GM18499 (cell line): ENCODE measurements at regions not wholly inside any gene's neighbourhood (a gene's known extent, or its start where the extent isn't known, plus 50 kb on each side); places are given as distances from the start of the nearest gene placed in this dataset.
"Not testable (repeated sequence)": the region's sequence is repeated elsewhere in the genome, so short reads cannot be mapped to it uniquely, and the experiment has no call there.

Source experiments
- ATAC-seq: cut with Tn5 transposase; IDR thresholded peaks from one replicate; pipeline ENCODE4 v1.9.1; 2021; ENCODE audit warnings: moderate number of reproducible peaks; ENCODE audit not compliant: insufficient read depth, unreplicated experiment

DNA sequence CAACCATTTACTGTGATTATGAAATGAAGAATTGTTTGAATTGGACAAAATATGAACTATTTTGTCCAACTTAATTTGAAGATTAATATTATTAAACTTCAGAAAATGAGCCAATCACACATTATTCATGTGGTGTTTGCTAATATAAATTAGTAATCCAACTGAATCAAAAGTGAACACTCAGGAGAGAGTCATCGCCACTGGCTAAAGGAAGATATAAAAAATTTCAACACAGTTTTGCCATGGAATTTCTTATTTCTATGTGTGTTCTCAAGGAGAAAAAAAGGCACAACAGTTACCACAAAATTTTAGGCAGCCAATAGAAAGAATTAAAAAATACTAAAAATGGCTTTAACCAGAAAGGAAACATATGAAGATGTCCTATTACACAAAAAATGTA, 2683.8 kb downstream of the PCDH9 start:
- ATAC-seq: no peak

DNA sequence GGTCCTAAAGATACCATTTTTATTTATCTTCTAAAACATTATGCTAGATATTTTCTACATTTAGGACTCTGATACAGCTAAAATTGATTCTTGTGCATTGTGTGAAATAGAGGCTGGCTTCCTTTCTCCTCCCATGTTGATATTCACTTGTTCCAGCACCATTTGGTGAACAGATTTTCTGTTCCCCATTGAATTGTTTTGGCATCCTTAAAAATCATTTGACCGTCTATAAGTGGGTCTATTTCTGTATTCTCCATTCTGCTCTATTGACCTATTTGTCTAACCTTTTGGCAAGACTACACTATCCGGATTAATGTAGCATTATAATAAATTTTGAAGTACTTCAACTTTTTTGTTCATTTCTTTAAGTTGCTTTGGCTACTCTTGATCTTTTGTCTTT, 2689.2 kb downstream of the PCDH9 start:
- ATAC-seq: no peak

DNA sequence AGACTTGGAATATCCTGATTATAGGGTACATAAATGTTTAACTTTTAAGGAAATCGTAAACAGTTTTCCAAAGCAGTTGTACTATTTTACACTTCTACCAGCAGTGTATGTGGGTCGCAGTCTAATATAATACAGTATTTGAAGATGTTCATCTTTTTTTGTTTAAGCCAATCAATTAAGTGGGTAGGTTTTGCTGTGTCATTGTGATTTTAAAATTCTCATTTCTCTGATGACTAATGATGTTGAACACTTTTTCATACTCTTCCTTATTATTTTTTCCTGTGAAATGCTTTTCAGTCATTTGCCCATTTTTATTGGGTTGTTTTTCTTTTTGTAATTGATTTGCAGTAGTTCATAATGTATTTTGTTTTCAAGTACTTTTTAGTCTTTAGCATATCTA, 2689.7 kb downstream of the PCDH9 start:
- no peak for ATAC-seq

DNA sequence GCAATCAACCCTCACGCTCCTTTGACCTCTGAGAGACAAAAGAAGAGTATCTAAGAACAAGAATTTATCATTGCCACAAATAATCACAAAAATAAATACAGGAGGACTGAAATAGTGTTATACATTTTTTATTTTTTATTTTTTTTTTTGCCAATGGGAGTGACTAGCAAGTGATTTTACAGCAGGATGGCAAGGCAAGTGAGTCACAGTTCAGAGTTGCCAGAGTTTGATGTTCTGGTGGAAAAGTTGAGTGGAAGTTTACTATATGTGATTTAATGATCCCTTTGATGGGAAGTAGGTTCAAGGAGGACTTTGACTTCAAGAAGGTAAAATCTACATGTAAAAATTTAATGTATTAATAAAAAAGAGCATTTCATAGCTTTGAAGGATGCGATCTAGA, 2691.4 kb downstream of the PCDH9 start:
- ATAC-seq: no peak

DNA sequence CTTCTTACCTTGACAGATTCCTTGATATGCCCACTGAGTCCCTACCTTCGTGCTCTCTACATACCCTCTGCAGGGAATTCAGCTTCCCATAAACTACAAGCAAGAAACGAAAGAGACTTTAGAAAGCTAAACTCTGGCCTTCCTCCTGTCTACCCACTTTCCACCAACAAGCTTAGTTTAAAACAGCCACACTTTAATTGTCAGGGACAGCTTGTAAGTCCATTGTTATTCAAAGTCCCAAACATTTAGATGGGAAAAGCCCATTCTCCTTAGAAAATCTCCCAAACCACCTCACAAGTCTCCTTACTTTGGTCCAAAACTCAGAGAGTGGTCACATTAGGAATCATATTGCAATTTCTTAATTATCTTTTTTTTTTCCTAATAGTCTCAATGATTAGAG, 2695.8 kb downstream of the PCDH9 start:
- no peak for ATAC-seq

DNA sequence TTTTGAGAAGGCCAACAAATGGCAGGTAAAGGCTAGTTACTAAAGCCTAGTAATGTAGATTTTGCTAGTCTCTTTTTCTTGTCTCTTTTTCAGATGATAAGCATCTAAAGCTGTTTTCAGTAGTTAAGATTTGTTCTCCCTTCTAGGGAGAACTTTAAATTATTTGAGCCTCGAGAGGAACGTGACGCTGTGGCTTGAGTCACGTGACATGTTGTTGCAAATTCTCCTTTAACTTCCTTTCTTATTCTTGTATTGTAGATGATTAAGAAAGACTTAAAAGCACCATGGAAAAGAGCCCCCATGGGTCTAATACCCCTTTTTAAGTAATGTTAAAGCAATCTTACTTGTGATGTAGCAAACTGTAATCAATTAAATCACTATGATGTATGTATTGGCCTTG, 2698.7 kb downstream of the PCDH9 start:
- no peak for ATAC-seq

DNA sequence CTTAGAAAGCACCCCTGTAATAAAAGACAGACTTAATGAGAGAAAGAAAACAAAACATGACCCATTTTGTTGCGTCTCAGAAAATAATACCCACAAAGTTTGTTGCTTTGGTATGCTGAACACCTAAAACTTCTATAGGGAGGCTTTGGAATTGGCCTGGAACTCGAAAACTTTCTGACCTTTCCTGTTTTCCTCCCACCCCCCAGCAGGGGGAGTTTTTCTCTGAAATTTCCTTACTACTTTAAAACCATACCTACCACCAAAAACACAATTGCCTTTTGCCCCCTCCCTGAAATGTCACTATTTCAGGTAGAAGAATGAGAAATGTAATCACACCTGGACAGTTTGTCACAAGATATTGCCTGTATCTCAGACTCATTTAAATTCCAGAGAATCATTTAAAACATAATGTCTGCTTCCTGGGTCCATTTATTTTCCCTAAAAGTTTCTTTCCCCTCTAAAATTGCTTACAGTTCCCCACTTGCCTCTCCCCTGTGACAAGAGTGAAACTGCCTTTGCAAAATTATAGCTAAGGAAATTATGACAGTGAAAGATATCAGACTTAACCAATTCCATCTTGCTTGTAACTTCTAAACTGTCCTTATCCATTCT, 2700.2 kb downstream of the PCDH9 start:
- ATAC-seq: no peak

DNA sequence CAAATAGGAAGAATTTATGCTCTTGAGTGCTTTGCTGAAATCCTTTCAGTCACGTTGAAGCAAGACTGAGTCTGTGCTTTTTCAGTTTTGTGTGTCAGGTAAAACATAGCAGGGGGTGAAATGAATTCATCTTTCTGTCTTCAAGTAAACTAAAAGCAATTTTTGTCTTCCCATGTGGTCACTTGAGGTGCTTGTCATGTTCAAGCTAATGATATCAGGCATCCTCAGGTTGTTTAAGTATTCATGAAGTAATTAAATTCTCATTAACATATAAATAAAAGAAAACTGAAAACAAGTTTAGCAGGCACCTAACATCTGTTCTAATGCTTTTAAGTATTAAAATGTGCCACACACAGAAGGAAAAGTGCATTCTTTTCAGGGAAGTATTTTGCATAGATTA, 2701.3 kb downstream of the PCDH9 start:
- ATAC-seq: no peak

DNA sequence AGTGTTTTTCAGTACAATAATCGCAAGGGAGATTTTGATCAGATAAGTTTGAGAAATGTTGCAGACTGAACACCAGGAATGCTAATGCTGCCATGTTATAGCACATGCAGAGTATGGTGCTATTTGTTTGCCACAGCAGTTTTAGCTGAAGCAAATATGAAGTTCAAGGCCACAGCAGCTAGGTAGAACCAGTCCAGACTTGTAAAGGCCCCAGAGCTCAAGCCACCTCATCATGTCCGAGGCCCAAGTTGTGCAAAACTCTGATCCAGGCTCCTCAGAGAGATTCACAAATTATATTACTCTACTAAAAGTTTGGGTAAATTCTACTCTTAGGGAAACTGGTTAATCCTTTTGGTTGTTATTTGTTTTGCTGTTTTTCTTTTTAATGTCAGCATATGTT, 2702.6 kb downstream of the PCDH9 start:
- no peak for ATAC-seq

DNA sequence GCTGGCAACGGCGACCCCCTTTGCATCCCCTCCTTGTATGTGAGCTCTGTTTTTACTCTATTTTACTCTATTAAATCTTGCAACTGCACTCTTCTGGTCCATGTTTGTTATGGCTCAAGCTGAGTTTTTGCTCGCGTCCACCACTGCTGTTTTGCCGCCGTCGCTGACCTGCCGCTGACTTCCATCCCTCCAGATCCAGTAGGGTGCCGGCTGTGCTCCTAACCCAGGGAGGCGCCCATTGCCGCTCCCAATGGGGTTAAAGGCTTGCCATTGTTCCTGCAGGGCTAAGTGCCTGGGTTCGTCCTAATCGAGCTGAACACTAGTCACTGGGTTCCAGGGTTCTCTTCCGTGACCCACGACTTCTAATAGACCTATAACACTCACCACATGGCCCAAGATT, 2704.4 kb downstream of the PCDH9 start:
- no peak for ATAC-seq

DNA sequence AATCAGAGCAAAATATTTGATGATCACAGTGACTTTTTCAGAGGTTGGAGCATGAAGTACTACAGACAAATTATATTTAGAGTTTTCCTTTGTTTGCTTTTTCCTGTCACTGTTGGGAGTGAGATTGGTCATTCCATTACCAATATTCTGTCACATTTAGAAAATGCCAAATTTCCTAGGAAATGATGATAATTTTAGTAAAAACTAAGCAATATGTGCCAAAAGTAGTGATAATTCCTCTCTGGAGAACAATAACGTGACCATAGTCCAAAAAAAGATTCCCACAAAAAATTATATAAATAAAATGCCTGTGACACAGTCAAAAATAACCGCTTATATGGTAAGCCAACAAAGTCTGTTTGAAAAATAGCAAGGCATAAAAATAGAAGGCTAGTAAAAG, 2719.4 kb downstream of the PCDH9 start:
- no peak for ATAC-seq

DNA sequence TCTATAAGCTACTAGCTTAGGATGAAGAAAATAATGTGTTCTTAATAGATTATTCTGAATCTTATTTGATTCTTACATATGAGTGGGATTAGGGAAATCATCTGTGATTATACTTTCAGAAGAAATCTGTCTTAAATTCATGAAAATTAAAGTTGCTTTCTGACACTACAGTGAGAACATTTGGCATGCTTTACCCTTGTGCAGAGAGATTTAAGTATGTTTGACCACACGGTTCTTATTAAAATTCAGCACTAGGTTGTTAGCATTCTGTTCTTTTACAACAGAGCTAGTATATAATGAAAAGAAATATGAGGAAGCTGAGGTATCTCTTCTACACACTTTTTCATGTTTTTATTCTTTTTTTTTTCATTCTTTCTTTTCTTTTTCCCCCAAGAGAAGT, 2723.9 kb downstream of the PCDH9 start:
- ATAC-seq: no peak

DNA sequence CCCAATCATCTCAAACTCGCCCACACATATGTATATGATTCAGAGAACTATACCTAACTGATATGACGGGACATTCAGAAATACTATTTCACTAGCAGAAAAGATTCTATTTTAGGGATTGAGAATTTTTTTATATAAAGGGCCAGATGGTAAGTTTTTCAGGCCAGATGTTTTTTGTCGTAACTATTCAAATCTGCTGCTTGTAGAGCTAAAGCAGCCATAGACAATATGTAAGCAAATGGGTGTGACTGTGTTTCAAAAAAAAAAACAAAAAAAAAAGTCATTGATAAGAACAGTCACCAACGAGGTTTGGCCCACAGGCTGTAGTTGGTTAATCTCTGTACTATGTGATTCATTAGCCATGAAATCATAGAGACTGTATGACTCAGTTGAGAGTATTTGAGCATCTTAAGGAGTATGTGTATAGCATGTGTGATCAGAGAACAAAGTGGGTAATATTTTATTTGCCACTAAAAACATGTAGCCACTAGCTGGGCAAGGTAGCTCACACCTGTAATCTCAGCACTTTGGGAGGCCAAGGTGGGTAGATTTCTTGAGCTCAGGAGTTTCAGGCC, 2724.7 kb downstream of the PCDH9 start:
- no peak for ATAC-seq

DNA sequence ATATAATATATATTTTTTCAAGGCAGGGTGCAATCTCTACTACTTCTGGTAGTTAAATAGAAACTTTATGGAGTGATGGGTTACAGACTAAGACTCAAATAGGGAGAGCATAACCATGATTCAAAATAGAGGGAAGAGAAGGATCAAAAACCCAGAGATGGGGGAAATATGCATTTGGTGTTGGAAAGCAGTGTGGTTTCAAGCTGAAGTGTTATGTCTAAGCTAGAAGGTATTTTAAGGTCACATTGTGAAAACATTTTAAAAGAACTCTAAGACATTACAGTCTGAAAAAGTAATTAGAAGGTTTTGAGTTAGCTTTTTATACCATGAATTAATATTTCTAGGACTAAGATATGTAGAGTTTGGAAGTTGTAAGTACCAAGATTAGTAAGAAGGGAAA, 2741.4 kb downstream of the PCDH9 start:
- no peak for ATAC-seq

DNA sequence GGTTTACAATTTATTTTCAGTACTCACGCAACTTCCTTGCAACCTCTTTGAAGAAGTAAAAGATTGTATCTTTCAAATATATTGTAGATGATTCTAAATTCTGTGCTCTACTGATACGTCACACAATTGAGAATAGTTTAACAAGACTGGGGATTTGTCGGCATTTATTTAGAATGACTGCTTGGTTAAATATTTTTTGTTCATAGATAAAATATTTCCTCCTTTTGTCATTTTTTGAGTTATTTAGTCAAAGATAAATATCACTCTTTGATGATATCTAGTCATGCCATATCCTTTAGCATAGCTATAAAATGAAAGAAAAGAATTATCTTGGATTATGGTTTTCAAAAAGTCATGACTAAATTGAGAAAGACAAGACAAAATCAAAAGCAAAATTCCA, 2747.8 kb downstream of the PCDH9 start:
- no peak for ATAC-seq

DNA sequence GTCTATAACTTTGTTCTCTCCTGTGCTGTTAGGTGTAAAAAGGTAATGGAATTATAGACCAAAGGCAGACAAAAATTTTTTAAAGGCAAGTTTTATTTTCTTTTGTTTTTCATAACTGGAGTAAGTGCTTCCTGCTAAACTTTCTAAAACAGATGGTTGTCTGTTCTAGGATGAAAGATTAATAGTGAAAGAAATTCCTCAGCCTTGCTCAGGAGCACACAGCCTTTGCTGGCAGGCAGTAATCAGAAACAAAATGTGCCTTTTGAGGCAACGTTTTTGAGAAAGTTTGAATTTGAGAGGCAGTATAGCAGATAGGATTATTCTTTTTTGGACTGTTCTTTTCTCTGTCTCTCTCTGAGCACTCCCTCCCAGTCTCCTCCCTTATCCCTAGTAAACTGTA, 2749.5 kb downstream of the PCDH9 start:
- no peak for ATAC-seq

DNA sequence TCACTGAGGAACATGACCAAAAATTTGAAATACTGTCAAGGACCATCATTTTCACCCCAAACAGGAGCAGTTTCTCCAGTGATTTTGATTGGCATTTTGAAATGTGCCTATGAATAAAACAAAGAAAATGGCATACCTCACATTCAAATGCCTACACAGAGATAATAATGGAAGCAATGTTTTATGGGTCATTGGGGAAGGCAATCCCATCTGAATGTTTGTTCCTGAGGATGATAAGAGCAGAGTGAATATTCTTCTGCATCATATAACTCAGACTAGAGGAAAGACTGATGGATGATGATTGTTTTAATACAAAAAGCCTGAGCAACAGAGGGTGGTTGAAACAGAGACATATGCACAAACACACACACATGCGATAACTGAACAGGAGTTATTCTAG, 2749.9 kb downstream of the PCDH9 start:
- ATAC-seq: no peak

DNA sequence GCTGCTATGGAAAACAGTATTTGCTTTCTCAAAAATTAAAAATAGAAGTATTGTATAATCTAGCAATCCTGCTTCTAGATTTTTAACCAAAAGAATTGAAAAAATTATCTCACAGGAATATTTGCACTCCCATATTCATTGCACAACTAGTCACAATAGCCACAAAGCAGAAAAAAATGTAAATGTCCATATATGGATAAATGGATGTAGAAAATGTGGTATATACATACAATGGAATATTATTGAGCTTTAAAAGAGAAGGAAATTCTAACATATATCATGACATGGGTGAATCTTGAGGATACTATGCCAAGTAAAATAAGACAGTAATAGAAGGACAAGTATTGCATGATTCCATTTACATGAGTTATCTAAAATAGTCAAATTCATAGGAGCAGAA, 2753.0 kb downstream of the PCDH9 start:
- no peak for ATAC-seq

DNA sequence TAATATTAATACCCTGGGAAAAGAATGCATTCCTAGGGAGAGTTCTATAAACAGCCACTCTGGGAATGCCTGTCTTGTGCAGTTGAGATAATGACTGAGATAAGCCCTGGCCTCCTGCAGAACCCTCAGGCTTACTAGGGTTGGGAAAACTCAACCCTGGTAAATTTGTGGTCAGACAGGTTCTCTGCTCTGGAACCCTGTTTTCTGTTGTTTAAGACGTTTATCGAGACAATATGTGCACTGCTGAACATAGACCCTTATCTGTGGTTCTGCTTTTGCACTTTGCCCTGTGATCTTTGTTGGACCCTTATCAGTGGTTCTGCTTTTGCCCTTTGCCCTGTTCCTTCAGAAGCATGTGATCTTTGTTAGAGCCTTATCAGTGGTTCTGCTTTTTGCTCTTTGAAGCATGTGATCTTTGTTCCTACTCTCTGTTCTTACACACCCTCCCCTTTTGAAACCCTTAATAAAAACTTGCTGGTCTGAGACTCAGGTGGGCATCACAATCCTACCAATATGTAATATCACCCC, 2754.0 kb downstream of the PCDH9 start:
- not testable (repeated sequence) for ATAC-seq

DNA sequence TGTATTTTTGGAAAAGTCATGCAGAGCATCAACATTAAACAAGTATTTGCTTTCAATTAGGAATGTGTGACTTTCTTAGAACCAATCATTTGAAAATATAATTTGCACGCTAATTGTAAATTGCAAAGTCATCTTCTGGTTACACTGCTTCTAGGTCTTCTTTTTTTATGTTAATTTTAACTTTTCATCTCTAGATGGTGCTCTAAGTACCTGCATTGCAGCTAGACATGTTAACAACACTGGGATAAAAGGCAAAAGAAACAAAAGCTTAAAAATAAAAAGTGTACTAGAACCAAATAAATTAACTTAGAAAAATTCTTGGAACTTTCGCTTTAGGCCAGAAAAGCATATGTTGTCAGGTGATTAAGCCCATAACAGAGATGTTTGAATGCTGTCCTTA, 2758.2 kb downstream of the PCDH9 start:
- no peak for ATAC-seq

DNA sequence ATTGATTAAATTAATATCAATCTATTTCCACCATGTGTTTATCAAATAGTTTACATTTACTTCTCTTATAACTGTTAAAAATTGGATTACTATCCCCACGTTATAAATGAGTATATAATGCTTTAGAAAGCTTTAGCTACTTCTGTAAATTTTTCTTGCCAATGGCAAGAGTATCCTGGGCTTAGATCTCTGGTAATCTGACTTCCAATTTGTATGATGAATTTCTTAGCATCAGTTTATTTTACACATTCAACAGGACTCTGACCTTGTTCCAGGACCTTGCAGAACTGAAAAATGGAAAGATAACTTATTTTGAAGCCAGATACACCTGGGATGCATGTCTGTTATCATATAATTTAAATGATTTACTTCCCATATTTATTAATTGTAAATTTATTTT, 2759.4 kb downstream of the PCDH9 start:
- ATAC-seq: no peak

DNA sequence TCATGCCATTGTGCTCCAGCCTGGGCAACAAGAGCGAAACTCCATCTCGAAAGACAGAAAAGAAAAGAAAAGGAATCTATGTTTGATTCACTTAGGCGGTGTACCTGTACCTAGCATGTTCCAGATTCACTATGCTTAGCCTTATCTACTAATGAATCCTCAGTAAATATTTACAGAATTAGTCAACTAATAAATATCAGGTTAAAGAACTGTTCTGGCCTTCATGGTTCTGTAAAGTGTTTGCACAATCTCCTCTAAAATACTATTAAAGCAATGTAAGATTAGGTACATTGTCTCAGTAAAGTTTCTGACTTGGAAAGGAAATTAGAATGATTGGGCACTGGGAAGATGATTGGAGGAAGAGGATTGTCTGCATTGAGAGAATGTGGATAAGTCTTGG, 2770.4 kb downstream of the PCDH9 start:
- ATAC-seq: no peak
